ENCODE measurements at regions not wholly inside any gene's neighbourhood (a gene's known extent, or its start where the extent isn't known, plus 50 kb on each side); places are given as distances from the start of the nearest gene placed in this dataset.

- no peak for TF ChIP-seq CTCF (IDR thresholded peaks at IDR 0.05)
- TF ChIP-seq POLR2A (IDR thresholded peaks at IDR 0.05) = no peak
Observed at GRCh38 chr12:126384026-126384564, 1318.9 kb downstream of the AACS start.
